ENCODE measurements at regions not wholly inside any gene's neighbourhood (a gene's known extent, or its start where the extent isn't known, plus 50 kb on each side); places are given as distances from the start of the nearest gene placed in this dataset.
"Not testable (repeated sequence)": the region's sequence is repeated elsewhere in the genome, so short reads cannot be mapped to it uniquely, and the experiment has no call there.

- not testable (repeated sequence) for H3K4me3 ChIP-seq (ENCODE audit: low read depth, low read length); DNase-seq (ENCODE audit: low read depth)
These were observed 125.6 kb upstream of the NBPF9 start for GRCh38 chr1:149228672-149229585.

DNA sequence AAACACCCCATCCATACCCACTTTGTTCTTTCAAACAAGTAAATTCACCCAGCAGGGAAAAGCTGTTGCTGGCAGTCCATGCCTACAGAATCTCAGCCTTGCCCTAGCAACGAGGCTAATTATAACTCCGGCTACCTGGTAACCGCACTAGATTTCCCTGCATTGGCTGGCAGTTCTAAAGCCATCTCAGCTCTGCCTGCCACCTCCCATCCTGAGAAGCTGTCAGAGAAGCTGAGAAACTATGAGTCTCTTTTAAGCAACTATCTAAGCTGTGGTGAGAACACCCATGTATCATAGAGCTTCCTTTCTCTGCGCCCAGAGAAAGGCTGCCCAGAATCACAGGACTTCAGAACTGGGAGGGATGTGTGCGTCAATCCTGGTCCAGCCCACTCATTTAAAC is 126.5 kb upstream of the NBPF9 start:
- DNase-seq (ENCODE audit: low read depth), result not testable (repeated sequence)

GRCh38 chr1:149234926-149235914 is 131.9 kb upstream of the NBPF9 start:
- H3K4me3 ChIP-seq (ENCODE audit: low read depth, low read length); DNase-seq (ENCODE audit: low read depth): not testable (repeated sequence)

More for the DNA sequence above, 126.5 kb upstream of the NBPF9 start:
- not testable (repeated sequence) for H3K4me3 ChIP-seq (ENCODE audit: low read depth, low read length)

GRCh38 chr1:149237515-149237914 is 134.2 kb upstream of the NBPF9 start:
- not testable (repeated sequence) for H3K4me3 ChIP-seq (ENCODE audit: low read depth, low read length); DNase-seq (ENCODE audit: low read depth)

DNA sequence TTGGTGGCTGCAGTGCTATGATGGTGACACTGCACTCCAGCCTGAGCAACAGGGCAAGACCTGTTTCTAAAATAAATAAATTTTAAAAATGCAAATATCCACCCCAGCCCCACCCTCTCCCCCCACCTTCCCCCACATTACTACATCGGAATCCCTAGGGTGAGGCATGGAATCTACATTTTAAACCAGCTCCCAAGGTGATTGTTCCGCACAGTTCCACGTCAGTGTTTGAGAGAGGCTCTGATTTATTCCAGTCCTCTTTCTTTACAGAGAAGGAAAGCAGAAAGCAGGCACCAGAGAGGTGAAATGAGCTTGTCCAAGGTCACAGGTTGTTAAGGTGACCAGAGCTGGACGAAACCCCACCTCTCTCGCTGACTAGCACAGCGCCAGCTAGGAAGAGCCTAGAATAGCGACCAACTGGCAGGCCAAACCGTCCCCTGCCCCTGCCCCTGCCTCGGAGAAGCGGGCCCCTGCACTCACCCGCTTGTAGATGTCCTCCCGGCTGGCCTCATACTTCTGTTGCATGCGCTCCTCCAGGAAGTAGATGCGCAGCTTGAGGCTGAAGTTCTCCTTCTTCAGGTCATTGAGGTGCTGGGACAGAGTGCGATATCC is 136.7 kb upstream of the NBPF9 start:
- not testable (repeated sequence) for DNase-seq (ENCODE audit: low read depth); H3K4me3 ChIP-seq (ENCODE audit: low read depth, low read length)

DNA sequence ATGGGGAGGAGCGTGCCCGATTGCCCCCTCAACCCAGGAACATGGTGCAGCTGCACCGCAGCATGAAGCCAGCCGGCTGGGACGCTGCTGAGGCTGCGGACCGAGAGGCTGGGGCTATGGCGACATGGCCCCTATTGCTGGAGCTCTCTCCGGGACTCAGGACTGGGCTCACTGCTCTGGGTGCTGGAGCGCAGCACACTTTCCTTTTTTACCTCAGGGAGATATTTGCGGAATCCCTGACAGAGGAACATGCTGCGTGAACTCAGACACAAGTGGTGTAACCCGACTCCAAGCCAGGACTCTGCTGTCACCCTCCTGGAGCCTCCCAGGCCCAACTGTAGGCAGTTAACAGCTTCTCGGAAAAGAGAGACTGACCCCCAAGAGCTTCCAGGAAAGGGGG is 137.2 kb upstream of the NBPF9 start:
- not testable (repeated sequence) for H3K4me3 ChIP-seq (ENCODE audit: low read depth, low read length); DNase-seq (ENCODE audit: low read depth)

GRCh38 chr1:149241272-149241671 is 137.9 kb upstream of the NBPF9 start:
- not testable (repeated sequence) for DNase-seq (ENCODE audit: low read depth); H3K4me3 ChIP-seq (ENCODE audit: low read depth, low read length)

DNA sequence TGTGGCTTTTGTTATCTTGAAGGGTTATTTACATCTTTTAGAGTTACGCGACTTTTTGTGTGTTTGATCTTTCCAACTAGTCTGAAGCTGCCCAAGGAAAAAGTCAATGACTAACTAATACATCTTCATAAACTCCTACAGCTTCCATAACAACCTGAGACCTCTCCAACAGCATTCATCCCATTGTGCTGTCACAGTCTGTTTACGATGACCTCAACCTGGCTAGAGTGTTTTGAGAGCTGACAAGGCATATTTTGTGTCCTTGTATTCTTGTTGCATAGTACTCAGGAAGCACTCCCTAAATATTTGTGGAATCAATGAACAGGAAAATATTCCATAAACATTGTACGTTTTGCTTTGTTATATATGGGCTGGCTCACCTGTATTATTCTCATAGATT is 140.2 kb upstream of the NBPF9 start:
- H3K4me3 ChIP-seq (ENCODE audit: low read depth, low read length); DNase-seq (ENCODE audit: low read depth): not testable (repeated sequence)

DNA sequence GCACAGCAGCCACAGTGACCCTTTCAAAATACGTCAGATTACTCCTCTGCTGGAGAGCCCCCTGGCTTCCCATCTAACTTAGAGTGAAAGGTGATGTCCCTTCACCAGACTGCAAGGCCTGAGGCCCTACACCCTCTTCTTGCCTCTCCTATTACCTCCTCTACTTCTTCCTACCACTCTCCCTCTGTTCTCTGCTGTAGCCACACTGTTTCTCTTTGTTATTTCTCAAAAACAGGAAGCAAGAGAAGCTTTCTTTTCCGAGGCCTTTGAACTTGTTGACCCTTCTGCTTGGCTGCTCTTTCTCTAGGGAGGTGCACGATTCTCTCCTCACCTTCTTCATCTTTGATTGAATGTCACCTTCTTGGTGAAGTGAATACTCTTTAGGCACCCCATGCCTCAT is 141.3 kb upstream of the NBPF9 start:
- not testable (repeated sequence) for H3K4me3 ChIP-seq (ENCODE audit: low read depth, low read length); DNase-seq (ENCODE audit: low read depth)

DNA sequence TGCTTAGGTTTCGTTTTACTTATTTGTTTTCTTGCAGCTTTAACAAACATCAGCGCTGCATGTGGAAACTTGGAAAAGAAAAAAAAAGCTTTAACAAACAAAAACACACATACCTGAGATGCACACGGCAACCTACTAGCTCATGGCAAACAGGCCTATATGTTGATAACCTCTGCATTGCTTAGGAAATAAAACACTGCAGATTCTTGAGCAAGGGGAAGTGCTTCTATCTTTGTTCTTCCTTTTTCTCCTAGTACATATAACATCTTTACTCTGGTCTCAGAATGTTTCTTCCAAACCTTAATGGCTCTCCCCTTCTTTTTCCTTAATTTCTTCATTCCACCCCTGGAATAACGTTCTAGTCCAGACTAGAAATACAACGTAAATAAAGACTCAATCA is 142.9 kb upstream of the NBPF9 start:
- DNase-seq (ENCODE audit: low read depth); H3K4me3 ChIP-seq (ENCODE audit: low read depth, low read length): not testable (repeated sequence)

GRCh38 chr1:149248610-149249009 is 145.3 kb upstream of the NBPF9 start:
- H3K4me3 ChIP-seq (ENCODE audit: low read depth, low read length); DNase-seq (ENCODE audit: low read depth): not testable (repeated sequence)

DNA sequence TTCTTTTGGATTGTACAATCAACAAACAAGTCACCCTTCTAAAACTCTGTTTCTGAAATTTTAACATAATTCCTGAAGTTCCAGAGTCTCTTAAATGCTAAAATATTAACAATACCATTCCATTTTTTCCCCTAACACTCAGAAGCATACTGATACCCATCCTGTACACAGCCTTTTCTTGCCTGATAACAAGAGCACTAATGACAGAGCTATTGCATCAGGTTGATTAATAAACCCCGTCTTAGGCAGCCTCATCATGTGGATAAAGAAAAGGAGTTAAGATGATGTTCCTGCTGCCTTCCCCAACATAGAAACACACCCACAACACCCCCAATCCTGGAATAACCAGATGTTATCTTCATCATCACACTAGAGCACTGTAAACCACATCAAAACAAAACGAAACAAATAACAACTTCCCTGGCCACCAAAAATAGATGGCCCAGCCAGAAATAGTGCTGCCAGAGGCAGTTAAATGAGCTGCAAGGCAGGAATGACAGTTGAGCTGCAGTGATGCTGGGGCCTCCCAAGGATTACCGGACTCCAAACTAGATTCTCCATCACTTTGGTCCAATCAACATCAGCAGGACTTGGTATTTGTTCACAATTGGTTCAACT is 146.6 kb upstream of the NBPF9 start:
- not testable (repeated sequence) for H3K4me3 ChIP-seq (ENCODE audit: low read depth, low read length); DNase-seq (ENCODE audit: low read depth)

DNA sequence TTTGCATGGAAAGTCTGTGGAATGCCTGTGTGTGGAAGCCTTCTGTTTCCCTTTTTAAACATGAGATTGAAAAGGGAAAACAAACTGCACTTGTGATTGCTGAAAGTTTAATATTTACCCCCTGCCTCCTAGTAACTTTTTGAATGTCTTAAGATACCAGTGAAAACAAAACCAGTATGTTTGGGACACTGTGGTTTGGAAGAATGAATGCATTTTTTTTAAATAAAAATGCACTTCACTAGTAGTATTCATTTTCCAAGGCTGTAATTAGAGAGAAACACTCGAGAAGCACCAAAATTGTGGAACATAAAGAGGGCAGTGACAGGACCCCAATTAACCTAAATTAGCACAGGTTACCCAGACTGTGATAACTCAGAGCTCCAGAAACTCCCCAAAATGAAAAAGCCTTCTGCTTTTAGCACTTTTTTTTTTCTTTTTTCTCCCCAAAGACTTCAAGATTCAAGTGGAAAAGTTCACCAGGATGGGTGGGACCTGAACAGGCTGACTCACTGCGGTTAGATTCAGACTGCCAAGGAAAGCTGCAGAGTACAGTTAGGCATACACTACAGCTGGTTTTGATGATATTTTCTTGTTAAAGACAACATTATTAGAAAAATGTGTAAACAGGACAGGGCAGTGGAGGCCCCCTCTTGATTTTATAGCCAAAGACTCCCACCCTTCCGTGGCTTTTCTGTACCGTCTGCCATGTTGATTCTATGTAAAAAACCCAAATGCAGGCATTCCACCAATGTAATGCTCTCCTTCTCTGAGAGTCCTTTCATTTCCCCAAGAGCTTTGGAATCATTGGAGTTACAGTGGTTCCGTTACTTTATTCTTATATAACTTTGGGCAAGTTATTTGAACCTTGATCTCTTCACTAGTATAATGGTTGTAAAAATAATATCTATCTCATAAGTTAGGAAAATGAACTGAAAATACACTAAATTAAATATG is 151.8 kb upstream of the NBPF9 start:
- not testable (repeated sequence) for DNase-seq (ENCODE audit: low read depth)

DNA sequence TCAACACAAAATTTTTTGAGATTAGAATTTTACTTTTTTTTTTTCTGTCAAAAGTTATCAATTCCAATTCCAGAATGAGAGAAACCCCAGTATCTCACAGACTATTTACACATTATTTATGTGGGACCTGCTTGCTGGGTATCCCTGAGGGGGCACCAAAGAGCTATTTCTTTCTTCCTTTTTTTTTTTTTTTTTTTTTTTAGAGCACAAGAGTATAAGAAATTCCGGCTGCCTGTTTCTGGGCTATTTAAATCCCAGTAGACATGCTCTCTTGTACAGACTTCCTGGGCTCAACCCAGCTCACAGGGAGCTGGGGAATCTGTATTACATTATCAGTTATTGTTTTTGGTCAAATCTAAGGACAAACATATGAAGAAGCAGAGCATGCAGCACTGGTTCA is 156.9 kb upstream of the NBPF9 start:
- H3K4me3 ChIP-seq (ENCODE audit: low read depth, low read length); DNase-seq (ENCODE audit: low read depth): not testable (repeated sequence)

More for the DNA sequence above, 151.8 kb upstream of the NBPF9 start:
- H3K4me3 ChIP-seq (ENCODE audit: low read depth, low read length), result not testable (repeated sequence)

GRCh38 chr1:149260736-149261340 is 157.5 kb upstream of the NBPF9 start:
- DNase-seq (ENCODE audit: low read depth); H3K4me3 ChIP-seq (ENCODE audit: low read depth, low read length): not testable (repeated sequence)

DNA sequence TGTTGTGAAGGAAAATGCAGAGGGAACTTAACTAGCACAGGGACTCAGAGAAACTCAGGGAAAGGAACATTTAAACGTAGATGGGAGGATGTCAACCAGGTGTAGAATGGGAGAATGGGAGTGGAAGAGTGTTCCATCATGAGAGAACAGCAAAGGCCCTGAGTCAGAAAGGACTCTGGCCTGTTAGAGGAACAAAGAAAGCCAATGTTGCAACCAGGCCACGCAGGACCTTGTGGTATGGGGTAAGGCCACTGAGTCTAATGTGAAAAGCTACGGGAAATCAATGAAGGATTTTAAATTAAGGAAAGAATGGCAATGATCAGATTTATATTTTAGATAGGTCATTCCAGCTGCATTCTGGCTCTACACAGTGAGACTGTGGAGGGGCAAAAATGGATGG is 163.9 kb upstream of the NBPF9 start:
- not testable (repeated sequence) for DNase-seq (ENCODE audit: low read depth)

DNA sequence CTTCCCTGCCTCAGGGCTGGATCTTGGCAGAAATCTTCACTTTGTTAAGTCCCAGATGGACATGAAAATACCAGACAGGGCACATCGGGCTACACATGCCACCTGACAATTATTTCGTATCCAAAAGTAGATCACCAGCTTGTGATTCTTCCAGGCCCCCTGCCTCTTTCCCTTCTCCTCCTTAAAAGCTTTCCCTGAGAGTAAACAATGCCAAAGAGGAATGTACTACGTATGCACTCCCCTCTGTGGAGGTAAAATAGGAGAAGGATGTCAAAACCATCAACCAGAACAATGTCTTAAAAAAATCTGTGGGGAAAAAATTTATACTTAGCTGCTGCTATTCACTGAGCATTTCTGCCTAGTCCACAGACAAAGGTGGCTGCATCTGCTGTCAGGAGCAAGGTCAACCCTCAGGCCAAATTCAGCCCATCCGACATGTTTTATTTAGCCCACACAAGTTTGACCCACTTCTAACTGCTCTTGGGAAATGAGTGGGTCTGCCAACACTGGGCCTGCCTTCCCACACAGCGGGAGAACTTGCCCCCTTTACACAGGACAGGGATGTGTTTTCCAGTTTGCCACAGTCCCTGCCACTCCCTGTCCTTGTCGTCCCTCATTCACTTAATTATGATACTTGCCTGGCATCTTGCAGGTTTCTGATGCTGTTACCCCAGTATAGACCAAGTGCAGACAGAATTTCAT is 165.8 kb upstream of the NBPF9 start:
- not testable (repeated sequence) for H3K4me3 ChIP-seq (ENCODE audit: low read depth, low read length); DNase-seq (ENCODE audit: low read depth)

More for the DNA sequence above, 163.9 kb upstream of the NBPF9 start:
- H3K4me3 ChIP-seq (ENCODE audit: low read depth, low read length), result not testable (repeated sequence)
